KOPT-K1 (cell line): ENCODE measurements at regions not wholly inside any gene's neighbourhood (a gene's known extent, or its start where the extent isn't known, plus 50 kb on each side); places are given as distances from the start of the nearest gene placed in this dataset.

Experiments used
- H3K27ac ChIP-seq: fragments of 200-600 bp; sonication (generic); 2 replicates; pipeline ENCODE4 v1.5.1; 2016; ENCODE audit warnings: antibody characterized with exemption, mild to moderate bottlenecking, low read depth, low read length; ENCODE audit not compliant: poor library complexity, severe bottlenecking
- H3K36me3 ChIP-seq: fragments of 200-600 bp; sonication (generic); 2 replicates; pipeline ENCODE4 v1.5.1; 2017; ENCODE audit warnings: antibody characterized with exemption, mild to moderate bottlenecking, low read length, moderate library complexity; ENCODE audit not compliant: insufficient read depth
- H3K9me3 ChIP-seq: fragments of 200-600 bp; sonication (generic); 2 replicates; pipeline ENCODE4 v1.5.1; 2017; ENCODE audit warnings: antibody characterized with exemption, low read length, mild to moderate bottlenecking; ENCODE audit not compliant: insufficient read depth, poor library complexity, severe bottlenecking

- no peaks in the 10 kb centered on the region for H3K9me3 ChIP-seq
- no peaks in the 10 kb centered on the region for H3K36me3 ChIP-seq
- H3K27ac ChIP-seq, result no peak overlapping the region
Observed at GRCh38 chr9:108062680-108063079, 573.1 kb upstream of the KLF4 start.

- no peak overlapping the region for H3K27ac ChIP-seq
- H3K9me3 ChIP-seq, result no peaks in the 10 kb centered on the region
- no peaks in the 10 kb centered on the region for H3K36me3 ChIP-seq
Observed at GRCh38 chr9:108060175-108060574, 570.6 kb upstream of the KLF4 start.

- H3K27ac ChIP-seq, result no peak overlapping the region
- H3K9me3 ChIP-seq, result no peaks in the 10 kb centered on the region
- H3K36me3 ChIP-seq, result no peaks in the 10 kb centered on the region
Observed at GRCh38 chr9:108058135-108058814, 568.7 kb upstream of the KLF4 start.

GRCh38 chr9:108057421-108058134 is 568.0 kb upstream of the KLF4 start:
- H3K27ac ChIP-seq, result no peak overlapping the region

GRCh38 chr9:108056805-108057386 is 567.3 kb upstream of the KLF4 start:
- Histone ChIP-seq H3K27ac (no peak overlapping the region), H3K36me3 (no peaks in the 10 kb centered on the region), H3K9me3 (no peaks in the 10 kb centered on the region)

More at GRCh38 chr9:108057421-108058134, 568.0 kb upstream of the KLF4 start:
- no peaks in the 10 kb centered on the region for H3K36me3 ChIP-seq
- H3K9me3 ChIP-seq, result no peaks in the 10 kb centered on the region

- H3K9me3 ChIP-seq, result no peaks in the 10 kb centered on the region
- H3K27ac ChIP-seq, result no peak overlapping the region
- H3K36me3 ChIP-seq, result no peaks in the 10 kb centered on the region
Observed at GRCh38 chr9:108056084-108056804, 566.7 kb upstream of the KLF4 start.

GRCh38 chr9:108054131-108054630 is 564.6 kb upstream of the KLF4 start:
- Histone ChIP-seq H3K27ac (no peak overlapping the region), H3K36me3 (no peaks in the 10 kb centered on the region), H3K9me3 (no peaks in the 10 kb centered on the region)

- Histone ChIP-seq H3K9me3 (no peaks in the 10 kb centered on the region), H3K36me3 (no peaks in the 10 kb centered on the region), H3K27ac (no peak overlapping the region)
Observed at GRCh38 chr9:108053555-108054061, 564.0 kb upstream of the KLF4 start.

GRCh38 chr9:108052431-108053080 is 563.0 kb upstream of the KLF4 start:
- Histone ChIP-seq H3K27ac (no peak overlapping the region), H3K9me3 (no peaks in the 10 kb centered on the region), H3K36me3 (no peaks in the 10 kb centered on the region)

GRCh38 chr9:108050894-108051293 is 561.3 kb upstream of the KLF4 start:
- Histone ChIP-seq H3K27ac (no peak overlapping the region), H3K9me3 (no peaks in the 10 kb centered on the region), H3K36me3 (no peaks in the 10 kb centered on the region)

- Histone ChIP-seq H3K9me3 (no peaks in the 10 kb centered on the region), H3K27ac (no peak overlapping the region)
Observed at GRCh38 chr9:108049671-108050494, 560.3 kb upstream of the KLF4 start.

GRCh38 chr9:108049026-108049607 is 559.5 kb upstream of the KLF4 start:
- H3K9me3 ChIP-seq, result no peaks in the 10 kb centered on the region
- no peak overlapping the region for H3K27ac ChIP-seq
- no peaks in the 10 kb centered on the region for H3K36me3 ChIP-seq

More at GRCh38 chr9:108049671-108050494, 560.3 kb upstream of the KLF4 start:
- H3K36me3 ChIP-seq, result no peaks in the 10 kb centered on the region

- Histone ChIP-seq H3K9me3 (peaks cover 4% of the 10 kb centered on the region), H3K36me3 (no peaks in the 10 kb centered on the region), H3K27ac (no peak overlapping the region)
Observed at GRCh38 chr9:108048406-108049025, 558.9 kb upstream of the KLF4 start.
